GM19023 (cell line): ENCODE measurements at regions not wholly inside any gene's neighbourhood (a gene's known extent, or its start where the extent isn't known, plus 50 kb on each side); places are given as distances from the start of the nearest gene placed in this dataset.

ENCODE experiments used
- ATAC-seq: cut with Tn5 transposase; IDR thresholded peaks from one replicate; pipeline ENCODE4 v1.9.1; 2021; ENCODE audit warnings: mild to moderate bottlenecking, moderate library complexity; ENCODE audit not compliant: unreplicated experiment

DNA sequence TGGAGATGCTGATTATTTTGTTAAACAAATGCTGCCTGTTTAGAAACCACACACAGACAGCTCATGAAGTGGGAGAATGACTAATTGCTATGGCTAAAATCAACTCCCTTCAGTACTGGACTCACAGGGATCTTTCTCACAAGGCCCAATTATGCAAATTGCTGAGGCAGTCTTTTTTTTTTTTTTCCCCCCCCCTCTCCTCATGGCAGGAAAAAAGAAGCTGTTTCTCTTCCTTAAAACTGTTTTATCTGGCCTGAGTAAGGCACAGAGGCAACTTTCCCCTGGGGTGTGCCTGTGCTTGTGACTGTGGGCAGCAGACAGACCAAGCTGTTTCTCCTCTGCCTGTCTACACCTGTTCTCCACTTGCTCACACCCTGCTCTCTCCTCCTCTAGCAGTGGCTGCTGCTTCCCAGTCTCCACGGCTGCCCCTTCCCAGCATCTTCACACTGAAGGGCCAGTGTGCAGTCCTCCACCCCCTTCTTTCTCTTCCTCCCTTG is 65.4 kb upstream of the STEAP1B start:
- no peak for ATAC-seq

DNA sequence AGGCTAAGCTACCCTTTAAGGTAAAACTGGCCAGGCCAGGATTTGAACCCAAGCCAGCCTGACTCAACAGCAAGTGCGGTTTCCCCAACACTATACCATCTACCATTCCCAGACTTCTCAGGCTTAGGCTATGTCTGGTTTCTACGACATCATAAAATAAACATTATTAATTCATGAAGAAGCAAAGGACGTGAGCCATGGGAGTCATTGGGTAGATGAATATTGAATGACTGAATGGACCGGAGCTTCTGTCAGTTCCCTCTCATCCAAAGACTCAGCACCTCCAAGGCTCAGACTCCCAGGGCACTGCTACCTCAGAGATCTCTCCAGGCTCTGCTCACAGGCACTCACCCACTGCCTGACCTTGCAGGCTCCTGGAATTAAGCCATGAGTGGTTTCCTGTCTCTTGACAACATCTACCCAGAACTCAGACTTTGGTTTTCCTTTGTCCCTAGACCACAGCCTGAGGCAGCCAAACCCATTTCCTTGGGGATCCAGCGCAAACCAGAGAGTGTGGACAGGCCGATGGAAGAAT is 64.6 kb upstream of the STEAP1B start:
- ATAC-seq = no peak

DNA sequence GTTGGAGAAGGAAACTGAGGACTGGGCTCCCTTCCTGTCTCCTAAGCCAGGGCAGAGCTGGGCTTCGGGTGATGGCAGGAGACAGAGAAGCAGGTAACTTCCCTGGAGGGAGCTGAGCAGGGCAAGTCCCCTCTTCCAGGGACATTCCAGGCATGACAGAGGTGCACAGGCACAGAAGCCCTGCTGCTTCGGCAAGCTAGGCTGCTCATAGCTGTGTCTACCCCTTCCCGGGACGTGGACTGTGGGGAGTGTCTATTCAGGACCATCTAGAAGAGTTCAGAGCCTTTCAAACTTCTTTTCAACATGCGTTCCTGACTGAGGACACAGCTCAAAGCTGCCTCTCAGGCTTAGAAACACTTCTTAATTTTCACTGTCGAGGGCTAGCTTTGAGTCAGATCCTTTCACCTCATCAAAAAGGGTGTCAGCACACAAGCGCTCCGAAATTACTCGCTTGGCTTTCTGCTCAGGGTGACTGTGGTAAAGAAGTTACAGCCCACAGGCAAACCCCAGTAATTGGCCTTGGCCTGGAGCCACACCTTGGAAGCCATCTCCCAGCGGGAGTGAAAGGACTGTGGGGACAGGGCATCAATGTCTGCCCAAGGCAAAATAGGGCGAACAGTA is 63.7 kb upstream of the STEAP1B start:
- ATAC-seq = peak; percentile 47

DNA sequence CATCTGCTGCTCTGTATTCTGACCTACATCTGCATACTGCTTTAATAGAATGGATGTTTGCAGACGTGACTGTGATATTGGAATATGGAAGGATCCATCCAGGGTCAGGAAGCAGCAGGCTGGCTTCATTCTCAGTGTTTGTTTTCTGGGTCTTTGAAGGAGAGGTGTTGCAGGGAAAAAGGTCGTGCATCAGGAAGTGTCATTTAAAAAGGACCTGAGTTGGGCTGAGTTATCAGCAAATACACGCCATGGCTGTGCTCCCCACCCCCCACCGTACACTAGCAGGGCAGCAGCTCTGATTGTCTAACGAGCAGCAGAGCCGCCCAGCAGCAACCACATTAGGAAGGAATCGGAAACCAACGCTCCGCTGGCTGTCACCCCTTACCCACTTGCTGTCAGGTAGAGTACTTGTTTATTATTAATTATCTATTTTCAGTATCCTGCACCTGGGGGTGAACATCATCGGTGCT is 63.1 kb upstream of the STEAP1B start:
- ATAC-seq = no peak

DNA sequence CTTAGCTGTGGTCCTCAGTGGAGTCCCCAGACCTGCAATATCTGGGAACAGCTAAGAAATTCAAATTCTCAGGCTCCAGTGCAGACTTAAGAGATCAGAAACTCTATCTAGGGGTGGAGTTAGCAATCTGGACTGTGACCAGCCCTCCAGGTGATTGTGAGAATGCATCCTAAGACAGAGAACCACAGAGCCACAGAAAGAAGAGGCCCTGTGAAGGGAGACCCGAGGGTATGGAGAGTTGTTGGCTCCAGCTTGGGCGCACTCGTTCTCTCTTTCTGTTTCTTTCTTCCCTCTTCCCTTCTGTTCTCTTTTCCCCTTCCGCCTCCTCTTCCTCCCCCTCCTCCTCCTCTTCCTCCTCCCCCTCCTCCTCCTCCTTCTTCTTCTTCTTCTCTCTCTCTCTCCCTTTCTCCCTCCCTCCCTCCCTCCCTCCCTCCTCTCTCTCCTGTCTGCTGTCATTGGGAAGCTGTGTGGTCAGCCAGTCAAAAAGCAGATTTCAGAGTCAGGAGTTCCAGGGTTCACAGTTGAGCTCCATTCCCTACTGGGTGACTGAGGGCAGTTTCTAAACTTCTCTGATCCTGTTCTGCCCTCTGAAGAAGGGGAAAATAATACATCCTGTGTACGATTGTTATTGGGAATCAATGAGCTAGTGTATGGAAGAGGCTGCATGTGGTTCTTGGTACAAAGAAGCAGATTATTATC is 62.1 kb upstream of the STEAP1B start:
- no peak for ATAC-seq

DNA sequence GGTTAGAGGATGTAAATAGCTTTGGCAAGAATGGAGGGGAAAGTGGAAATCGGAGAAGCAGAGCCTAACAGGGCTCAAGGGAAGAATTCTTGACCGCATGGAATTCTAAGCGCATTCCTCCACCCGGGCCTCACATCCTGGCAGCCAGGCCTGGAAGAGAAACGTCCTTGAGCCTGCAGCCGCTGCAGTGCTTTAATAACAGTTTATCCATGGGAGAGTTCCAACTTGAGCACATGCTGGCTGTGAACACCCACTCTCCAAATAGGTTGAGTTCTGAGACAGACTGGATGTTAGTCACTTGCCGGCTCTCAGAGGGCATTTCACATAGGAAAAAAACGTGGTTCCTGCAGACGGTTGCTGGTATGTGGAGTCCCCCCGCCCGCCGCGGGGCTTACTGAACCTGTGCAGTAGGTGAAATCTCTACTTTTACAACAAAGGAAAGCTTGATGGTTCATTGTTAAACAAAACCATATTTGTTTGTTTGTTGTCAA is 61.4 kb upstream of the STEAP1B start:
- no peak for ATAC-seq

DNA sequence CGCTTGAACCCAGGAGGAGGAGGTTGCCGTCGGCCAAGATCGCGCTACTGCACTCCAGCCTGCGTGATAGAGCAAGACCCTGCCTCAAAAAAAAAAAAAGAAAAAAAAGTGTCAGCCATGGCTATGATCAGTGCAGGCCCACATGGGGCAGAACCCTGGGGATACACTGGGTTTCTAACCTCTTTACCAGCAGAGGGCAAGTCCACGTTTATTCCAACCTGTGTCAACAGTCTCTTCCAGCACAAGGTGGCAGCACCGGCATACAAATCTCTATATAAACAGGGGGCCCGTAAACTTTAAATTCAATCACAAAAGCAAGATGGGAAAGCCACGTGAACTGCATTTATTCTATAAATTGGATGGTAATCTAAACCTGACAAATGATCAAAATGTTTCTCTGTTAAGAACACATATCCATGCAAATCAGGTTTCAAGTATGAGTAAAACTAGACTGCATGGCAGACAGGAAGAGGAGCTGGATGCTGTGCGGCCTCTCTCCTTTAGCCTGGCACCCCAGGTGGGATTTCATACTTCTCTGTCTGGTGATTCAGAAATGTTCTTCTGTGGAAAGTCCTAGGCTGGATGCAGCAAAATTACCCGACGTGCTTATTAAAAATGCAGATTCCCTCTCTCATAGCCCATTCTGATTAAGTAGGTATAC is 60.0 kb upstream of the STEAP1B start:
- peak; percentile 51 for ATAC-seq

DNA sequence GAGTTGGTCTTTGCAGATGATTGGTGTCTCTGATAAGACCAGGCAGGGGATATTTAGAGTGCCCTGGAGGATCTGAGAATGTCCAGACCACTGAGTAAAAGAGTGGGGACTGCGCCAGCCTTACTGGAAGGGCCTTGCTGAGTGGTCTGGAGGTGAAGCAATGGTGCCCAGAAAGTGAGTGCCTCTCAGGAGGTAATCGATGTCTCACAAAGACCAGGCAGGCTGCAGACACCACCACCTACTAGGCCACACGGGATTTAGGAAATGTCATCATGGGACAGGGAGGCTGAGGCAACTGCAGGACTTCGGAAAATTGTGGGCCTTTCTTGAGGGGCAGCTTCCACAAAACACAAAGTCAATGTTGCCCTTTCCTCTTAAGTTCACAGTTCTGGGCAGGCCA is 57.2 kb upstream of the STEAP1B start:
- no peak for ATAC-seq

DNA sequence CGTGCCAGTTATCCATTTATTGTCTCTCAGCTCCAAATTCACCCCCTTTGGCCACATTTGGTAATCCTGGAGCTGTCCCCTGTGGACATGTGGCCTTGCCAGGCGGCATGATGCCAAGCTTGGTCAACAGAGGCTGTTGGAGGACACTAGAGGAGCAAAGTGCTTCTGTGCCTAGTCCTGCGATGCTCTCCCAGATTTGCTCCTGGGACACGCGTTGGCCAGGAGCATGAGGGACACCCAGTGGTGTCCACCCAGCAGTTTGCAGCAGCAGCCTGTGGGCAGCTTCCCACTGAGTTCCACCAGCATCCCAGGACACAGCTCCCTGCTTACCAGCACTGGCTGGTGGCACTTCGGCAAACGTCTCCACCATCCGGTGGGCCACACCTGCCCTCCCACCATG is 55.5 kb upstream of the STEAP1B start:
- ATAC-seq = no peak

DNA sequence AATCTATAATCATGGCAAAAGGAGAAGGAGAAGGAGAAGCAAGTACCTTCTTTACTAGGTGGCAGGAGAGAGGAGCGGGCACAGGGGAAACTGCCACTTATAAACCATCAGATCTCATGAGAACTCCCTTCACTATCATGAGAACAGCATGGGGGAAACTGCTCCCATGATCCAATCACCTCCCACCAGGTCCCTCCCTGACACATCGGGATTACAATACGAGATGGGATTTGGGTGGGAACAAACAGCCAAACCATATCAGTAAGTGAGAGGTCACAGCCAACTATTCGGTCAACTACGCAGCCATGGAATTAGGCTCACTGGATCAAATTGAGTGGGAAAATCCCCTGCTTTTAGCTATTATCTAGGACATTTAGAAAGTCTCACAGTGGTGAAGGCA is 54.2 kb upstream of the STEAP1B start:
- ATAC-seq = no peak

DNA sequence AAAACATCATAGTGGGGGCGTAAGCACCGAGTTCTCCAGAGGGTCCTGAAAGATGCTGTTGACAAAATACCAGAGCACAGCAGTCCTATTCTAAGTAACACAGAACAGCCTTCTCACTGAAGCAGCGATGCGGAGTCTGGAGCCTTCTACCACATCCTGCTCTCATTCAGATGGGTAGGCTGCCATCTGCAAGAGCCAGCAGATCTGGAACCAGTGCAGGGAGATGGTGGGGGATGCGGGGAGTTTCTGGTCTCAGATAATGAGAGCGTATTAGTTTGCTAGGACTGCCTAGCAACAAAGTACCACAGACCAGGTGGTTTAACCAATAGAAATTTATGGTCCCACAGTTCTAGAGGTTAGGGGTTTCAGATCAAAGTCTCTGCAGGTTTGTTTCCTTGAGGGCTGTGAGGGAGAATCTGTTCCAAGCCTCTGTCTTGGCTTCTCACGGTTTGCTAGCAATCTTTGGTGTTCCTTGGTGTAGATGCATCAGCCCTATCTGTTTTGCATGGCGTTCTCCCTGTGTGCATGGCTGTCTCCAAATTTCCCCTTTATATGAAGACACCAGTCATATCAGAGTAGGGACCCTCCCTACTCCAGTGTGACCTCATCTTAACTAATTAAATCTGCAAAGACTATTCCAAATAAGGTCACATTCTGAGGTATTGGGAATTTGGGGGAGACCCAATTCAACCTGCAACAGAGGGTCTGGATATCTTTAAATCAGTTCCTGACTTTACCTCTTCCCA is 52.0 kb upstream of the STEAP1B start:
- peak; percentile 74 for ATAC-seq

DNA sequence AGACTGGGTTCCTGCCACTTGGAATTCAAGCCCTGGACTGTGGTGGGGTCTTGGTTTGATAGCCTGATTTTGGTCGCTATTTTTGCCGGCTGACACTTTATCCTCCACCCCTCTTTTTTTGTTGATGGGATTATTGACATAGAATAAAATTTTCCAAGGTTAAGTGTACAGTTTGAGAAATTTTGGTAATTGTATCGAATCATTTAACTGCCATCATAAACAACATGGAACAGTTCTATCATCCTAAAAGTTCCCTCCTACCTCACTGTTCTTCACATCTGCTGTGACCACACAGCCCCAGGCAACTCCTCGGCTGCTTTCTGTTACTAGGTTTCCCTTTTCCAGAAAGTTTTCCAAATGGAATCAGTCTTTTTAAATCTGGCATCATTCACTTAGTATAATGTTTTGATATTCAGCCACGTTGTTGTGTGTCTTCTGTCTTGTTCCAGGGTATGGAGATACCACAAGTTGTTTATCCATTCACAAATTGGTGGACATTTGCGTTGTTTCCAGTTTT is 50.6 kb upstream of the STEAP1B start:
- no peak for ATAC-seq

DNA sequence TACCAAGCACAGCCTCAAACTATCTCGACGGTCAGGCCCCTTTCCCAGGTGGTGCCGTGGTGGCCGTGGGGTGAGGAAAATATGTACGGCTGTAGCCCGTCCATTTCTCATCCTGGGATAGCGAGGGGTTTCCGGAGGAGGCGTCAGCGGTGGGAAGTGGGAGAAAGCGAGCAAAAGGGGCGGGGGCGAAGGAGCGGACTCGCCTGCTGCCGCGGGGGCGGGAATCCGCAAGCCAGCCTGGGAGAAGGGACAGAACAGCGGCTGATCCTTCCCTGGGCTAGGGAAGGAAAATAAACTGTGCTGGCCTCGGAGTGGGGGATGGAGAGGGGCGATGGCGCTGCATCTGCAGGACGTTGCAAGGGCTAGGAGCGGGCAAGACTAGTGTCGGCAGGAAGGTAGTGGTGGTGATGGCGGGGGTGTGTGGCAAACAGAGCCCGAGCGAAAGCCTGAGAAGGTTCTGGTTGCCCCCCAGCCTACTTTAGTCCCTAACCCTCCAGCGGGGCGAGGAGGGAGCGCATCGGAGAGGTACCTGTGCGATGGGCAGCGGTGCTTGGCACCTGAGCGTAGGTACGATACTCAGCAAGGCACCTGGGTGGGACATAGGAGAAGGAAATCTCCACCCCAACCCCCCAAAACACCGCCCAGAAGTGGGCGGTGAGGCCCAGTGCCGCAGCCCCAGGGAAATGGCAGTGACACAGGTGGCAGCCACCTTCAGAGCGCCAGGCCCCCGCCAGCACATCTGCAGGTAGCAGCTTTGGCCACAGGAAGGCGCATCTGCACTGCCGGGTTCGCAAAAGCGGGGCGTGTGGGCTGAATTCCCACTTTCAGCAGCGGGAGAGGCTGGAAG is 49.9 kb upstream of the STEAP1B start:
- ATAC-seq = peak; percentile 37
